ENCODE measurements at regions not wholly inside any gene's neighbourhood (a gene's known extent, or its start where the extent isn't known, plus 50 kb on each side); places are given as distances from the start of the nearest gene placed in this dataset.
A peak's percentile ranks its signal among the peaks of the same experiment; 100 is the strongest.

- no peak overlapping the region for H3K27ac ChIP-seq
These were observed 306.5 kb downstream of the SQOR start for GRCh38 chr15:45941367-45941766.

GRCh38 chr15:45943240-45943639 lies 308.4 kb downstream of the SQOR start:
- in situ Hi-C loops (cut with MboI; ENCODE audit: low pct_unique_long_range_greater_than_20kb in 2 of 9, low sequenced_read_pairs in 9 of 9, unreplicated experiment in 9 of 9): no loop called here
- Histone ChIP-seq H3K4me3 (no peak overlapping the region), H3K27ac (no peak overlapping the region), H3K4me1 (replicated peaks in 1 of 2) (peaks cover 0 to 4% of the 10 kb centered on the region in 2 donors)
- 0 to 100% (median 41%) methylated on average over 1 to 3 of the region's 4 CpGs; no CpG with 5 or more reads in 1 of the 10 experiments for WGBS, 10 experiments
- ATAC-seq (replicated peaks in 6 of 8): peak in 3 of 8 experiments; percentile 55 to 69 (median 65)

More at GRCh38 chr15:45941367-45941766, 306.5 kb downstream of the SQOR start:
- Histone ChIP-seq H3K4me1 (replicated peaks in 1 of 2) (no peaks in the 10 kb centered on the region), H3K4me3 (no peak overlapping the region)
- ATAC-seq (replicated peaks in 6 of 8): no peak
- in situ Hi-C loops (cut with MboI; ENCODE audit: low pct_unique_long_range_greater_than_20kb in 2 of 9, low sequenced_read_pairs in 9 of 9, unreplicated experiment in 9 of 9): no loop called here
- 36 to 100% (median 85%) methylated on average over 1 to 5 of the region's 5 CpGs; no CpG with 5 or more reads in 2 of the 10 experiments for WGBS, 10 experiments

DNA sequence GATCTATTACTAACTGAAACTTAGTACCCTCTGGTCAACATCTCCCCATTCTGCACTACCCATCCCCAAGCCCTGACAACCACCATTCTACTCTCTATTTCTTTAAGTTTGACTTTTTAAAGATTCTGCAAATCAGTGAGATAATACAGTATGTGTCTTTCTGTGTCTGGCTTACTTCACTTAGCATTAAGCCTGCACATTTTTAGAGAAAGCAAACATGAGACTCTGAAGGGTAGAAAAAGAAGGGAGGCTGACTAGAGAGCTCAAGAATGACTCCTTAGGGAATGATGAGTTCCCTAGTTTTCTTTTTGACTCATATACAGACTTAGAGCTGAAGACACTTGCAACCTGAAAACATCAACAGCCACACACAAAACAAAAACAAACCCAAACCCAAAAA lies 311.3 kb downstream of the SQOR start:
- ATAC-seq (replicated peaks in 6 of 8): no peak
- Histone ChIP-seq H3K4me3 (no peak overlapping the region), H3K27ac (no peak overlapping the region), H3K4me1 (replicated peaks in 1 of 2) (peaks cover 0 to 4% of the 10 kb centered on the region in 2 donors)
- in situ Hi-C loops (cut with MboI; ENCODE audit: low pct_unique_long_range_greater_than_20kb in 2 of 9, low sequenced_read_pairs in 9 of 9, unreplicated experiment in 9 of 9): no loop called here

GRCh38 chr15:45948181-45948621 lies 313.4 kb downstream of the SQOR start:
- ATAC-seq (replicated peaks in 6 of 8): no peak
- no peak overlapping the region for H3K27ac ChIP-seq
- no peak overlapping the region for H3K4me3 ChIP-seq
- in situ Hi-C loops (cut with MboI; ENCODE audit: low pct_unique_long_range_greater_than_20kb in 2 of 9, low sequenced_read_pairs in 9 of 9, unreplicated experiment in 9 of 9): no loop called here
- H3K4me1 ChIP-seq (replicated peaks in 1 of 2): peaks cover 0 to 4% of the 10 kb centered on the region in 2 donors
- WGBS, 10 experiments: 0 to 28% (median 11%) methylated on average over 1 to 3 of the region's 3 CpGs; no CpG with 5 or more reads in 1 of the 10 experiments

- Histone ChIP-seq H3K4me1 (replicated peaks in 1 of 2) (no peaks in the 10 kb centered on the region), H3K4me3 (no peak overlapping the region), H3K27ac (no peak overlapping the region)
- in situ Hi-C loops (cut with MboI; ENCODE audit: low pct_unique_long_range_greater_than_20kb in 2 of 9, low sequenced_read_pairs in 9 of 9, unreplicated experiment in 9 of 9): no loop called here
- WGBS, 10 experiments: 3 to 100% (median 68%) methylated on average over 1 to 3 of the region's 3 CpGs
- ATAC-seq (replicated peaks in 6 of 8): no peak
These were observed 324.1 kb downstream of the SQOR start for GRCh38 chr15:45958924-45959323.

DNA sequence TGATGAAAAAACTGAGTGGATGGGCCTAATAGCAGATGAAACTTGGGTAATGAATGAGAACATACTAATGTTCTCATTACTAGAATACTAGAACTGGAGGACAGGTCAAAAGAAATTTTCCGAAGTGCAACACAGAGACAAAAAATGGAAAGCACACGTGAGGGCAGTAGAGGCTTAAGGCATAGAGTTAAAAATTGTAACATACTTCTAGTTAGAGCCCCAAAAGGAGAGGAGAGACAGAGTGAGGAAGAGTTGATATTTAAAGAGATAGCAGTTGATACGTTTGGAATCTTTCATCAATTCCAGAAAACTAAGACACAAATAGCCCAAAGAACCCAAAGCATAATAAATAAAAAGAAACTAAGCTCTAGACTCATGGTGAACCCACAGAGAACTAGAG lies 327.9 kb downstream of the SQOR start:
- no peak for ATAC-seq (replicated peaks in 6 of 8)
- Histone ChIP-seq H3K4me3 (no peak overlapping the region), H3K27ac (no peak overlapping the region), H3K4me1 (replicated peaks in 1 of 2) (no peaks in the 10 kb centered on the region)
- 11 to 87% (median 70%) methylated on average over 2 to 3 of the region's 3 CpGs; no CpG with 5 or more reads in 1 of the 10 experiments for WGBS, 10 experiments
- in situ Hi-C loops (cut with MboI; ENCODE audit: low pct_unique_long_range_greater_than_20kb in 2 of 9, low sequenced_read_pairs in 9 of 9, unreplicated experiment in 9 of 9): no loop called here

DNA sequence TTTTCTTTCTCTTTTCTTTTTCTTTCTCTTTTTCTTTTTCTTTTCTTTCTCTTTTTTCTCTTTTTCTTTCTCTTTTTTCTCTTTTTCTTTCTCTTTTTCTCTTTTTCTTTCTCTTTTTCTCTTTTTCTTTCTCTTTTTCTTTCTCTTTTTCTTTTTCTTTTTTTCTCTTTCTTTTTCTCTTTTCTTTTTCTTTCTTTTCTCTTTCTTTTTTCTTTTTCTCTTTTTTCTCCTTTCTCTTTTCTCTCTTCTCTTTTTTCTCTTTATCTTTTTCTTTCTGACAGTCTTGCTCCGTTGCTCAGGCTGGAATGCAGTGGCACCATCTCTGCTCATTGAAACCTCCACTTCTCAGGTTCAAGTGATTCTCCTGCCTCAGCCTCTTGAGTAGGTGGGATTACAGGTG lies 335.7 kb downstream of the SQOR start:
- WGBS, 10 experiments: 0 to 86% (median 60%) methylated on average over 1 of the region's 1 CpG; no CpG with 5 or more reads in 1 of the 10 experiments
- no peak overlapping the region for H3K27ac ChIP-seq
- no peak overlapping the region for H3K4me3 ChIP-seq
- no peaks in the 10 kb centered on the region for H3K4me1 ChIP-seq (replicated peaks in 1 of 2)
- no peak for ATAC-seq (replicated peaks in 6 of 8)
- in situ Hi-C loops (cut with MboI; ENCODE audit: low pct_unique_long_range_greater_than_20kb in 2 of 9, low sequenced_read_pairs in 9 of 9, unreplicated experiment in 9 of 9): no loop called here

GRCh38 chr15:45980366-45980765 lies 345.5 kb downstream of the SQOR start:
- Histone ChIP-seq H3K4me3 (no peak overlapping the region), H3K27ac (no peak overlapping the region), H3K4me1 (replicated peaks in 1 of 2) (no peaks in the 10 kb centered on the region)
- no peak for ATAC-seq (replicated peaks in 6 of 8)
- 0 to 100% (median 71%) methylated on average over 1 to 5 of the region's 5 CpGs; no CpG with 5 or more reads in 1 of the 10 experiments for WGBS, 10 experiments
- in situ Hi-C loops (cut with MboI; ENCODE audit: low pct_unique_long_range_greater_than_20kb in 2 of 9, low sequenced_read_pairs in 9 of 9, unreplicated experiment in 9 of 9): no loop called here

- H3K4me3 ChIP-seq: no peak overlapping the region
- ATAC-seq (replicated peaks in 6 of 8): no peak
- in situ Hi-C loops (cut with MboI; ENCODE audit: low pct_unique_long_range_greater_than_20kb in 2 of 9, low sequenced_read_pairs in 9 of 9, unreplicated experiment in 9 of 9): no loop called here
- H3K4me1 ChIP-seq (replicated peaks in 1 of 2): no peaks in the 10 kb centered on the region
- no peak overlapping the region for H3K27ac ChIP-seq
- 0 to 91% (median 41%) methylated on average over 1 of the region's 1 CpG; no CpG with 5 or more reads in 2 of the 10 experiments for WGBS, 10 experiments
These were observed 346.8 kb downstream of the SQOR start for GRCh38 chr15:45981625-45982024.

GRCh38 chr15:45991863-45992262 lies 357.0 kb downstream of the SQOR start:
- 0 to 83% (median 44%) methylated on average over 1 to 3 of the region's 3 CpGs; no CpG with 5 or more reads in 2 of the 10 experiments for WGBS, 10 experiments
- Histone ChIP-seq H3K4me1 (replicated peaks in 1 of 2) (no peaks in the 10 kb centered on the region), H3K27ac (no peak overlapping the region), H3K4me3 (no peak overlapping the region)
- in situ Hi-C loops (cut with MboI; ENCODE audit: low pct_unique_long_range_greater_than_20kb in 2 of 9, low sequenced_read_pairs in 9 of 9, unreplicated experiment in 9 of 9): no loop called here
- ATAC-seq (replicated peaks in 6 of 8): no peak

GRCh38 chr15:45993072-45993471 lies 358.2 kb downstream of the SQOR start:
- no peaks in the 10 kb centered on the region for H3K4me1 ChIP-seq (replicated peaks in 1 of 2)
- 0 to 97% (median 80%) methylated on average over 1 to 3 of the region's 3 CpGs; no CpG with 5 or more reads in 1 of the 10 experiments for WGBS, 10 experiments
- H3K27ac ChIP-seq: no peak overlapping the region
- ATAC-seq (replicated peaks in 6 of 8): no peak
- in situ Hi-C loops (cut with MboI; ENCODE audit: low pct_unique_long_range_greater_than_20kb in 2 of 9, low sequenced_read_pairs in 9 of 9, unreplicated experiment in 9 of 9): no loop called here
- H3K4me3 ChIP-seq: no peak overlapping the region

GRCh38 chr15:45993508-45993907 lies 358.7 kb downstream of the SQOR start:
- in situ Hi-C loops (cut with MboI; ENCODE audit: low pct_unique_long_range_greater_than_20kb in 2 of 9, low sequenced_read_pairs in 9 of 9, unreplicated experiment in 9 of 9): no loop called here
- Histone ChIP-seq H3K4me1 (replicated peaks in 1 of 2) (no peaks in the 10 kb centered on the region), H3K27ac (no peak overlapping the region), H3K4me3 (no peak overlapping the region)
- no peak for ATAC-seq (replicated peaks in 6 of 8)

DNA sequence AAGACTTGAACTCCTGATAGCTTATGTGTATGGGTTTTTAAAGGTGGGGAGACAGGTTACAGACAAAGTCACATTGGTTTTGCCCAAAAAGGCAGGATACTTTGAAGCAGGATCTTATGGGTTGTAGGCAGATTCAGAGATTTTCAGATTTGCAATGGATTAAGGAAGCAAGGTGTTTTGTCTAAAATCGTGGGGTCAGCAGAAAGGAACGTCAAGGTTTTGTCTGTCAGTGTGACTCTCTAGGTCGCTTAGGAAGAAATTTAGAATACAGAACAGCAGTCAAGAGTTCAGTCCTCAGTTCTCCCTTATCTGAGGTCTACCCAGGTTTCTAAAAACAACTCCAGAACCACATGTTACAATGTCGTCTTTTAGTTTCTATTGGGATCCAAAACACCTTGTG lies 361.0 kb downstream of the SQOR start:
- Histone ChIP-seq H3K4me3 (no peak overlapping the region), H3K27ac (no peak overlapping the region), H3K4me1 (replicated peaks in 1 of 2) (no peaks in the 10 kb centered on the region)
- WGBS, 10 experiments: 0 to 83% (median 63%) methylated on average over 1 to 4 of the region's 4 CpGs; no CpG with 5 or more reads in 1 of the 10 experiments
- in situ Hi-C loops (cut with MboI; ENCODE audit: low pct_unique_long_range_greater_than_20kb in 2 of 9, low sequenced_read_pairs in 9 of 9, unreplicated experiment in 9 of 9): no loop called here
- no peak for ATAC-seq (replicated peaks in 6 of 8)

DNA sequence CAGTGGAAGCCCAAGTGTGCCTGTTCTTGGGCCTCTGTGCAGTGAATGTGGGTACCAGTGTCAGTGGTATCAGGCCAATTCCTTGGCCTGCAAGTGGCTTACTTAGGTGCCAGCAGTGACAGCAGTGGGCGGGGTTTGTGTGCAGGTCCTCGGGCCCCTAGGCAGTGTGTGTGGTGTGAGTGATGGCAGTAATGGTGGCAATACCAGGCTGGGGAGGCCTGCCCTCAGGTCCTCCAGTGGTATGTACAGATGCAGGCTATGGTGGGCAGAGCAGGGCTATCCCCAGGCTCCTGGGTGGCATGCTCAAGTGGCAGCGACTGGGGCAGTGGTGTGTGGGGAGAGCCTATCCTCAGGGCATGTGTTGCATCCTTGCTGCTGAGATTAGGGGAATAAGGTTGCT lies 379.7 kb downstream of the SQOR start:
- Histone ChIP-seq H3K4me3 (no peak overlapping the region), H3K4me1 (replicated peaks in 1 of 2) (no peaks in the 10 kb centered on the region), H3K27ac (no peak overlapping the region)
- WGBS, 10 experiments: 20 to 100% (median 80%) methylated on average over 1 to 2 of the region's 3 CpGs; no CpG with 5 or more reads in 7 of the 10 experiments
- in situ Hi-C loops (cut with MboI; ENCODE audit: low pct_unique_long_range_greater_than_20kb in 2 of 9, low sequenced_read_pairs in 9 of 9, unreplicated experiment in 9 of 9): no loop called here
- no peak for ATAC-seq (replicated peaks in 6 of 8)

Measured in motor neuron (in vitro differentiated cells).